ENCODE measurements at regions not wholly inside any gene's neighbourhood (a gene's known extent, or its start where the extent isn't known, plus 50 kb on each side); places are given as distances from the start of the nearest gene placed in this dataset.

DNA sequence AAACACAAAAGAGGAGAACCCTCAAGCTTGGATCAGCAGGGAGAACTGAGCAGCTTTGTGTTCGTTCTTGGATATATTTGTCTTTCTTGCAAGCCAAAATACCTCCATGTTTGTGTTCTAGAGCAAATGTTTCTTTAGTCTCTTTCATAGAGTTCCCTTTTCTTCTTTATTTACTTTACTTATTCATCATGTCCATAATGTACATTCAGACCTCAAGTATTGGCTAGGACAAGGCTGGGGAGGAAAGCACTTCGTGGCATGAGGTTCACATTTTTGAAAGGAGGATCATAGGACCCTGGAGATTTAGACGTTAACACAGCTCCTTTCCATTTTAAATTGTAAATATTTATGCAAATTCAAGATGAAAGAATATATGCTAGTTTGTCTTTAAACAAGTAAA, 590.2 kb upstream of the MEF2C start:
- Histone ChIP-seq H2AFZ (ENCODE audit: low read depth, low read length, severe bottlenecking) (no peak overlapping the region), H4K20me1 (ENCODE audit: low read depth, low read length) (no peaks in the 10 kb centered on the region), H3K4me2 (ENCODE audit: low read depth, low read length, poor library complexity, severe bottlenecking) (no peak overlapping the region), H3K9me3 (ENCODE audit: insufficient read depth, low read length) (no peaks in the 10 kb centered on the region), H3K27ac (ENCODE audit: low read depth, low read length) (no peak overlapping the region), H3K9me2 (replicated peaks; ENCODE audit: insufficient read depth, low read length) (no peaks in the 10 kb centered on the region), H3K4me3 (ENCODE audit: insufficient read depth, low read length, poor library complexity, severe bottlenecking) (no peak overlapping the region), H3K79me2 (ENCODE audit: insufficient read depth, low read length) (no peaks in the 10 kb centered on the region), H3K9ac (ENCODE audit: low read length) (no peak overlapping the region), H3F3A (ENCODE audit: insufficient read depth) (no peaks in the 10 kb centered on the region), H3K36me3 (ENCODE audit: low read length) (no peaks in the 10 kb centered on the region), H3K27me3 (ENCODE audit: low read length) (no peaks in the 10 kb centered on the region)
- TF ChIP-seq CTCF (IDR thresholded peaks at IDR 0.05; ENCODE audit: insufficient read depth, low read length, poor library complexity, severe bottlenecking) (no peak), EZH2phosphoT487 (conservative IDR thresholded peaks at IDR 0.05; ENCODE audit: low read length) (no peak)

DNA sequence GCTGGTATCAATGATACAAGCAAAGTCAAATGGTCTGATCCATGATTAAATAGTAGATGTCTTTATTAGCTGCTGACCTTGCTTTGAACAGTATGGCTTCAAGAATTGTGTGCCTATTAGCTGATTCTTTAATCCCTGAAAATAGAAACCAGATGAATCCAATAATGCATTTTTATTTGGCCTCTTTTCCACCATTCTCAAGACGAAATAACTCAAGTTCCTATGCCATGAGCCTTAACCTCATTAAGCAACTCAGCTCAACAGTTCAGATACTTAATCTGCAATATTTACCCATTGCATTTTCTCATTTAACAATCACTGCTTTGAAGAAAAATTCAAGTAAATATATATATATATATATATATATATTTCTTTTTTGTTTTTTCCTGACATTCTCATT, 588.6 kb upstream of the MEF2C start:
- Histone ChIP-seq H3K27ac (ENCODE audit: low read depth, low read length) (no peak overlapping the region), H3F3A (ENCODE audit: insufficient read depth) (no peaks in the 10 kb centered on the region), H3K27me3 (ENCODE audit: low read length) (no peaks in the 10 kb centered on the region), H2AFZ (ENCODE audit: low read depth, low read length, severe bottlenecking) (no peak overlapping the region), H3K9me2 (replicated peaks; ENCODE audit: insufficient read depth, low read length) (no peaks in the 10 kb centered on the region), H4K20me1 (ENCODE audit: low read depth, low read length) (no peaks in the 10 kb centered on the region), H3K79me2 (ENCODE audit: insufficient read depth, low read length) (no peaks in the 10 kb centered on the region), H3K9me3 (ENCODE audit: insufficient read depth, low read length) (no peaks in the 10 kb centered on the region), H3K4me3 (ENCODE audit: insufficient read depth, low read length, poor library complexity, severe bottlenecking) (no peak overlapping the region), H3K9ac (ENCODE audit: low read length) (no peak overlapping the region), H3K4me2 (ENCODE audit: low read depth, low read length, poor library complexity, severe bottlenecking) (no peak overlapping the region), H3K36me3 (ENCODE audit: low read length) (no peaks in the 10 kb centered on the region)
- TF ChIP-seq CTCF (IDR thresholded peaks at IDR 0.05; ENCODE audit: insufficient read depth, low read length, poor library complexity, severe bottlenecking) (no peak), EZH2phosphoT487 (conservative IDR thresholded peaks at IDR 0.05; ENCODE audit: low read length) (no peak)

- Histone ChIP-seq H2AFZ (ENCODE audit: low read depth, low read length, severe bottlenecking) (no peak overlapping the region), H3K27me3 (ENCODE audit: low read length) (no peaks in the 10 kb centered on the region), H3K9me2 (replicated peaks; ENCODE audit: insufficient read depth, low read length) (no peaks in the 10 kb centered on the region), H3K4me2 (ENCODE audit: low read depth, low read length, poor library complexity, severe bottlenecking) (no peak overlapping the region), H3K9ac (ENCODE audit: low read length) (no peak overlapping the region), H3K79me2 (ENCODE audit: insufficient read depth, low read length) (no peaks in the 10 kb centered on the region), H3K4me3 (ENCODE audit: insufficient read depth, low read length, poor library complexity, severe bottlenecking) (no peak overlapping the region), H3F3A (ENCODE audit: insufficient read depth) (no peaks in the 10 kb centered on the region), H3K9me3 (ENCODE audit: insufficient read depth, low read length) (no peaks in the 10 kb centered on the region), H3K36me3 (ENCODE audit: low read length) (no peaks in the 10 kb centered on the region), H3K27ac (ENCODE audit: low read depth, low read length) (no peak overlapping the region), H4K20me1 (ENCODE audit: low read depth, low read length) (no peaks in the 10 kb centered on the region)
- no peak for TF ChIP-seq EZH2phosphoT487 (conservative IDR thresholded peaks at IDR 0.05; ENCODE audit: low read length)
- no peak for TF ChIP-seq CTCF (IDR thresholded peaks at IDR 0.05; ENCODE audit: insufficient read depth, low read length, poor library complexity, severe bottlenecking)
Measured at GRCh38 chr5:89471115-89471514, 588.1 kb upstream of the MEF2C start.

DNA sequence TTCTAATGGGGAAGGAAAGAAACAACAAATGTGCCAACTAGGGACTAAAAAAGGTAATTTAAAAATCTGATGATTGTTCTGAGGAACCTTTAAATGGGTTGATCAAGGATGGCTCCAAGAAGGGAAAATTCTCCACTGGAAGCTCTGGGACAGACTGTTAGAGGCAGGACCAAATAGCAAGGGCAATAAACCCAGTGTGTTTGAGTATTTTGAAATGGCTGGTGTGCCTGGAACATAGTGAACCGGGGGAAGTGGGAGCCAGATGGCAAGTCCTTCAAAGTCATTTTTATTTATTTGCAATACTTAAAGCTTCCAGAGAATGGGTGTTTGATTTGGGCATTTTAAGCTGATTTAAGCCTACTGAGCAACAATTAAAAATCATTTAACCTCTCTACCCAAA, 587.7 kb upstream of the MEF2C start:
- TF ChIP-seq EZH2phosphoT487 (conservative IDR thresholded peaks at IDR 0.05; ENCODE audit: low read length) (no peak), CTCF (IDR thresholded peaks at IDR 0.05; ENCODE audit: insufficient read depth, low read length, poor library complexity, severe bottlenecking) (no peak)
- no peak overlapping the region for H2AFZ ChIP-seq (ENCODE audit: low read depth, low read length, severe bottlenecking)
- no peaks in the 10 kb centered on the region for H3K36me3 ChIP-seq (ENCODE audit: low read length)
- H3K4me3 ChIP-seq (ENCODE audit: insufficient read depth, low read length, poor library complexity, severe bottlenecking), result no peak overlapping the region
- H3K79me2 ChIP-seq (ENCODE audit: insufficient read depth, low read length), result no peaks in the 10 kb centered on the region
- no peaks in the 10 kb centered on the region for H3K9me2 ChIP-seq (replicated peaks; ENCODE audit: insufficient read depth, low read length)
- H4K20me1 ChIP-seq (ENCODE audit: low read depth, low read length), result no peaks in the 10 kb centered on the region
- no peaks in the 10 kb centered on the region for H3K9me3 ChIP-seq (ENCODE audit: insufficient read depth, low read length)
- no peak overlapping the region for H3K4me2 ChIP-seq (ENCODE audit: low read depth, low read length, poor library complexity, severe bottlenecking)
- no peaks in the 10 kb centered on the region for H3F3A ChIP-seq (ENCODE audit: insufficient read depth)
- no peak overlapping the region for H3K27ac ChIP-seq (ENCODE audit: low read depth, low read length)
- H3K9ac ChIP-seq (ENCODE audit: low read length), result no peak overlapping the region
- no peaks in the 10 kb centered on the region for H3K27me3 ChIP-seq (ENCODE audit: low read length)

All from SU-DHL-6 (cell line).